Hepatocyte (in vitro differentiated cells): ENCODE measurements at regions not wholly inside any gene's neighbourhood (a gene's known extent, or its start where the extent isn't known, plus 50 kb on each side); places are given as distances from the start of the nearest gene placed in this dataset.

Source experiments
- DNase-seq: peaks from one replicate; pipeline ENCODE4 v3.0.0-alpha.2; 2016; ENCODE audit warnings: low spot score
- H2AFZ ChIP-seq: fragments of 200-600 bp; sonication (generic); 2 replicates; pipeline ENCODE4 v1.6.0; 2016; ENCODE audit warnings: antibody characterized with exemption, mild to moderate bottlenecking
- H3K27ac ChIP-seq: fragments of 200-600 bp; sonication (generic); 2 replicates; pipeline ENCODE4 v1.5.1; 2016; ENCODE audit warnings: mild to moderate bottlenecking
- H3K27me3 ChIP-seq: fragments of 200-600 bp; sonication (generic); 2 replicates; pipeline ENCODE4 v1.6.1; 2016
- H3K36me3 ChIP-seq: fragments of 200-600 bp; sonication (generic); replicated peaks from 2 replicates; pipeline ENCODE4 v1.5.1; 2016; ENCODE audit warnings: low read depth; ENCODE audit not compliant: insufficient read depth
- H3K4me1 ChIP-seq: fragments of 200-600 bp; sonication (generic); 2 replicates; pipeline ENCODE4 v1.5.1; 2016; ENCODE audit warnings: mild to moderate bottlenecking, moderate library complexity; ENCODE audit not compliant: insufficient read depth
- H3K4me2 ChIP-seq: fragments of 200-600 bp; sonication (generic); 2 replicates; pipeline ENCODE4 v1.6.0; 2016
- H3K4me3 ChIP-seq: fragments of 200-600 bp; sonication (generic); 2 replicates; pipeline ENCODE4 v1.5.1; 2016; ENCODE audit warnings: mild to moderate bottlenecking
- H3K79me2 ChIP-seq: fragments of 200-600 bp; sonication (generic); 2 replicates; pipeline ENCODE4 v1.6.0; 2017; ENCODE audit warnings: mild to moderate bottlenecking
- H3K9me2 ChIP-seq: fragments of 200-600 bp; sonication (generic); replicated peaks from 2 replicates; pipeline ENCODE4 v1.6.0; 2017; ENCODE audit warnings: mild to moderate bottlenecking; ENCODE audit not compliant: insufficient read depth
- H3K9me3 ChIP-seq: fragments of 200-600 bp; sonication (generic); 2 replicates; pipeline ENCODE4 v1.5.1; 2016; ENCODE audit warnings: low read depth, mild to moderate bottlenecking
- H4K20me1 ChIP-seq: fragments of 200-600 bp; sonication (generic); 2 replicates; pipeline ENCODE4 v1.6.0; 2016; ENCODE audit warnings: mild to moderate bottlenecking; ENCODE audit not compliant: insufficient read depth, poor library complexity, severe bottlenecking
- CTCF ChIP-seq: fragments of 200-600 bp; sonication (generic); IDR thresholded peaks from 2 replicates; pipeline ENCODE4 v1.5.1; 2016; ENCODE audit warnings: antibody characterized with exemption, mild to moderate bottlenecking; ENCODE audit not compliant: poor library complexity
- EZH2 ChIP-seq: fragments of 200-600 bp; sonication (generic); IDR thresholded peaks from 2 replicates; pipeline ENCODE4 v1.6.1; 2016; ENCODE audit warnings: antibody characterized with exemption, mild to moderate bottlenecking, borderline replicate concordance
- EZH2phosphoT487 ChIP-seq: fragments of 200-600 bp; sonication (generic); IDR thresholded peaks from one replicate; pipeline ENCODE4 v1.6.1; 2018; ENCODE audit warnings: antibody characterized with exemption, mild to moderate bottlenecking, low read depth, moderate library complexity; ENCODE audit not compliant: unreplicated experiment, severe bottlenecking
- WGBS: methylation state at CpG from one replicate; pipeline ENCODE4 v1.1.6; 2016; ENCODE audit warnings: low lambda C conversion rate; ENCODE audit errors: missing lambda C conversion rate; 5-methylcytosine and 5-hydroxymethylcytosine counted together

- 72% methylated on average over 9 of the region's 9 CpGs for WGBS
- H3K9me3 ChIP-seq, result no peaks in the 10 kb centered on the region
- no peaks in the 10 kb centered on the region for H3K4me1 ChIP-seq
- no peak overlapping the region for H3K27ac ChIP-seq
- H3K27me3 ChIP-seq, result no peaks in the 10 kb centered on the region
- H4K20me1 ChIP-seq, result no peaks in the 10 kb centered on the region
- H3K79me2 ChIP-seq, result no peaks in the 10 kb centered on the region
- no peak overlapping the region for H2AFZ ChIP-seq
- TF ChIP-seq EZH2phosphoT487, result no peak
- no peaks in the 10 kb centered on the region for H3K36me3 ChIP-seq
- DNase-seq, result no peak
- no peak overlapping the region for H3K4me2 ChIP-seq
- no peaks in the 10 kb centered on the region for H3K9me2 ChIP-seq
- no peak overlapping the region for H3K4me3 ChIP-seq
These were observed 965.5 kb downstream of the TMEM121 start for GRCh38 chr14:106491851-106492250.

- Histone ChIP-seq H3K4me3 (no peak overlapping the region), H3K9me3 (peaks cover 1% of the 10 kb centered on the region), H3K79me2 (no peaks in the 10 kb centered on the region), H3K4me1 (no peaks in the 10 kb centered on the region), H4K20me1 (no peaks in the 10 kb centered on the region), H3K27ac (no peak overlapping the region), H2AFZ (no peak overlapping the region), H3K4me2 (no peak overlapping the region), H3K27me3 (no peaks in the 10 kb centered on the region), H3K9me2 (no peaks in the 10 kb centered on the region), H3K36me3 (no peaks in the 10 kb centered on the region)
- DNase-seq, result no peak
- 39% methylated on average over 3 of the region's 3 CpGs for WGBS
- TF ChIP-seq EZH2phosphoT487 (no peak), EZH2 (no peak), CTCF (no peak)
These were observed 967.8 kb downstream of the TMEM121 start for GRCh38 chr14:106493962-106494823.

- Histone ChIP-seq H2AFZ (no peak overlapping the region), H3K9me2 (no peaks in the 10 kb centered on the region), H3K4me3 (no peak overlapping the region), H3K9me3 (peaks cover 8% of the 10 kb centered on the region), H3K79me2 (no peaks in the 10 kb centered on the region), H3K4me1 (no peaks in the 10 kb centered on the region), H3K36me3 (no peaks in the 10 kb centered on the region), H4K20me1 (no peaks in the 10 kb centered on the region), H3K4me2 (no peak overlapping the region), H3K27ac (no peak overlapping the region), H3K27me3 (no peaks in the 10 kb centered on the region)
- no peak for DNase-seq
- no peak for TF ChIP-seq EZH2
- no peak for TF ChIP-seq CTCF
- TF ChIP-seq EZH2phosphoT487, result no peak
- 36% methylated on average over 1 of the region's 1 CpG for WGBS
These were observed 974.2 kb downstream of the TMEM121 start for GRCh38 chr14:106500571-106500970.

DNA sequence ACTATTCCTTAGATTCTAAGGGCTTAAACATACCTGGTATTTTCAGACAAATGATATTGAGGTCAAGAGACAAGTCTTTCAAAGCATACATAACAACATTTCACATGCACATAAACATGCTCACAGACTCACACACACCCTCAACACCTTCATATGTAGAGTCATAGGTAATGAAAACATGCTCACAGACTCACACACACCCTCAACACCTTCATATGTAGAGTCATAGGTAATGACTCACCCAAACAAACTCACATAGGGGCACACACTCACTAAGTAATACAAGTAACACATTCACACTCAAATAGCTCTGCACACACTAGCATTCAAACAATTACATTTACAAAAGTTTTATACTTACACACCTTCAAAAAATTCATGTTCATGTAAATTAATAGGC, 975.5 kb downstream of the TMEM121 start:
- no peak overlapping the region for H3K4me3 ChIP-seq
- no peak for DNase-seq
- no peaks in the 10 kb centered on the region for H3K36me3 ChIP-seq
- no peak overlapping the region for H2AFZ ChIP-seq
- no peak overlapping the region for H3K27ac ChIP-seq
- H3K4me1 ChIP-seq, result no peaks in the 10 kb centered on the region
- no peaks in the 10 kb centered on the region for H3K9me2 ChIP-seq
- H3K27me3 ChIP-seq, result no peaks in the 10 kb centered on the region
- no peaks in the 10 kb centered on the region for H4K20me1 ChIP-seq
- no peaks in the 10 kb centered on the region for H3K79me2 ChIP-seq
- peaks cover 8% of the 10 kb centered on the region for H3K9me3 ChIP-seq
- H3K4me2 ChIP-seq, result no peak overlapping the region
- TF ChIP-seq CTCF (no peak), EZH2 (no peak), EZH2phosphoT487 (no peak)
